ENCODE measurements at regions not wholly inside any gene's neighbourhood (a gene's known extent, or its start where the extent isn't known, plus 50 kb on each side); places are given as distances from the start of the nearest gene placed in this dataset.

- TF ChIP-seq CTCF (IDR thresholded peaks at IDR 0.05) (no peak), POLR2A (IDR thresholded peaks at IDR 0.05) (no peak), POLR2AphosphoS5 (IDR thresholded peaks at IDR 0.05; ENCODE audit: insufficient read depth in 1 of 2, low read depth in 1 of 2) (no peak)
Observed at GRCh38 chr2:22952656-22953225, 432.2 kb upstream of the KLHL29 start.

All from vagina (tissue), 2 donors.